ENCODE measurements at regions not wholly inside any gene's neighbourhood (a gene's known extent, or its start where the extent isn't known, plus 50 kb on each side); places are given as distances from the start of the nearest gene placed in this dataset.

GRCh38 chr10:120086066-120086465 lies 193.5 kb downstream of the SEC23IP start:
- Histone ChIP-seq H4K20me1 (ENCODE audit: insufficient read depth) (no peaks in the 10 kb centered on the region), H3K27me3 (ENCODE audit: insufficient read depth) (no peaks in the 10 kb centered on the region), H3K36me3 (replicated peaks in 1 of 2; ENCODE audit: control insufficient read depth in 1 of 2, insufficient read depth in 2 of 2, low read length in 1 of 2) (no peaks in the 10 kb centered on the region), H2AFZ (ENCODE audit: low read depth) (no peak overlapping the region), H3K9ac (no peak overlapping the region), H3K27ac (ENCODE audit: low read depth in 2 of 2, low read length in 1 of 2) (no peak overlapping the region), H3K9me3 (no peaks in the 10 kb centered on the region), H3K9me2 (no peaks in the 10 kb centered on the region), H3K4me1 (ENCODE audit: control insufficient read depth in 1 of 2, insufficient read depth in 2 of 2, low read depth in 1 of 2, low read length in 1 of 2) (no peaks in the 10 kb centered on the region; a peak in 1 of 4 replicates), H3K4me3 (ENCODE audit: low read depth in 2 of 2, low read length in 1 of 2) (no peak overlapping the region), H3K4me2 (no peak overlapping the region), H3K79me2 (ENCODE audit: insufficient read depth) (no peaks in the 10 kb centered on the region), H3F3A (replicated peaks; ENCODE audit: insufficient read depth) (no peaks in the 10 kb centered on the region)
- no peak for DNase-seq
- 58% methylated on average over 6 of the region's 6 CpGs for WGBS (ENCODE audit: low lambda C conversion rate)
- ChIA-PET CTCF (no interaction called here), POLR2A (no interaction called here)
- no peak for TF ChIP-seq POLR2AphosphoS5 (IDR thresholded peaks at IDR 0.05; ENCODE audit: low read depth, low read length)
- TF ChIP-seq EP300 (IDR thresholded peaks at IDR 0.05; ENCODE audit: borderline replicate concordance in 1 of 2, low read depth in 1 of 2, low read length in 1 of 2): no peak
- TF ChIP-seq IRF3 (IDR thresholded peaks at IDR 0.05; ENCODE audit: low read depth, low read length): no peak
- no peak for TF ChIP-seq TEAD4 (IDR thresholded peaks at IDR 0.05; ENCODE audit: borderline replicate concordance, insufficient read depth)
- no peak for TF ChIP-seq SMC3 (IDR thresholded peaks at IDR 0.05; ENCODE audit: low read depth, low read length)
- TF ChIP-seq RAD21 (IDR thresholded peaks at IDR 0.05; ENCODE audit: low read length): no peak
- TF ChIP-seq CHD2 (IDR thresholded peaks at IDR 0.05; ENCODE audit: low read length, partially characterized antibody): no peak
- no peak for TF ChIP-seq TCF12 (IDR thresholded peaks at IDR 0.05)
- TF ChIP-seq JUND (IDR thresholded peaks at IDR 0.05): no peak
- TF ChIP-seq FOXJ3 (CRISPR knock-in tag; IDR thresholded peaks at IDR 0.05): no peak
- TF ChIP-seq TAF1 (IDR thresholded peaks at IDR 0.05; ENCODE audit: borderline replicate concordance, low read depth, low read length): no peak
- no peak for TF ChIP-seq ELF1 (IDR thresholded peaks at IDR 0.05)
- TF ChIP-seq RFX5 (IDR thresholded peaks at IDR 0.05; ENCODE audit: low read length): no peak

GRCh38 chr10:120087109-120087508 lies 194.6 kb downstream of the SEC23IP start:
- H3K36me3 ChIP-seq (replicated peaks in 1 of 2; ENCODE audit: control insufficient read depth in 1 of 2, insufficient read depth in 2 of 2, low read length in 1 of 2): no peaks in the 10 kb centered on the region
- H3K9me3 ChIP-seq: no peaks in the 10 kb centered on the region
- CTCF ChIA-PET: interaction anchor here (0.6 to 1.1 kb wide), 2 partner anchors 8 to 135 kb away, joined by 3 read pairs; no protein-coding TSS in a partner anchor
- no peaks in the 10 kb centered on the region for H3F3A ChIP-seq (replicated peaks; ENCODE audit: insufficient read depth)
- TF ChIP-seq GABPA (IDR thresholded peaks at IDR 0.05; ENCODE audit: low read depth): no peak
- no peak for TF ChIP-seq ELF1 (IDR thresholded peaks at IDR 0.05)
- no peak for TF ChIP-seq SIN3A (IDR thresholded peaks at IDR 0.05; ENCODE audit: borderline replicate concordance, low read depth, low read length)
- TF ChIP-seq TEAD4 (IDR thresholded peaks at IDR 0.05; ENCODE audit: borderline replicate concordance, insufficient read depth): no peak
- TF ChIP-seq IRF3 (IDR thresholded peaks at IDR 0.05; ENCODE audit: low read depth, low read length): no peak
- no peak for TF ChIP-seq FOXJ3 (CRISPR knock-in tag; IDR thresholded peaks at IDR 0.05)
- TF ChIP-seq MAX (IDR thresholded peaks at IDR 0.05; ENCODE audit: low read depth): no peak
- no peak for TF ChIP-seq TCF12 (IDR thresholded peaks at IDR 0.05)
- no peak for TF ChIP-seq RXRA (IDR thresholded peaks at IDR 0.05; ENCODE audit: borderline replicate concordance, low read depth)
- TF ChIP-seq RCOR1 (IDR thresholded peaks at IDR 0.05; ENCODE audit: low read length): no peak
- TF ChIP-seq FOXM1 (IDR thresholded peaks at IDR 0.05; ENCODE audit: low read depth): no peak
- TF ChIP-seq SMC3 (IDR thresholded peaks at IDR 0.05; ENCODE audit: low read depth, low read length): no peak
- no peak for TF ChIP-seq TAF1 (IDR thresholded peaks at IDR 0.05; ENCODE audit: borderline replicate concordance, low read depth, low read length)
- no peak for TF ChIP-seq MEF2A (IDR thresholded peaks at IDR 0.05; ENCODE audit: borderline replicate concordance, low read depth)
- no peaks in the 10 kb centered on the region for H4K20me1 ChIP-seq (ENCODE audit: insufficient read depth)
- no peak overlapping the region for H3K27ac ChIP-seq (ENCODE audit: low read depth in 2 of 2, low read length in 1 of 2)
- H2AFZ ChIP-seq (ENCODE audit: low read depth): no peak overlapping the region
- POLR2A ChIA-PET: interaction anchor here (0.5 kb wide), 1 partner anchor 35 kb away, joined by 4 read pairs; no protein-coding TSS in a partner anchor
- H3K4me2 ChIP-seq: no peak overlapping the region
- H3K4me1 ChIP-seq (ENCODE audit: control insufficient read depth in 1 of 2, insufficient read depth in 2 of 2, low read depth in 1 of 2, low read length in 1 of 2): no peaks in the 10 kb centered on the region; a peak in 1 of 4 replicates
- H3K4me3 ChIP-seq (ENCODE audit: low read depth in 2 of 2, low read length in 1 of 2): no peak overlapping the region
- no peak overlapping the region for H3K9ac ChIP-seq
- no peaks in the 10 kb centered on the region for H3K9me2 ChIP-seq
- 55% methylated on average over 3 of the region's 3 CpGs for WGBS (ENCODE audit: low lambda C conversion rate)
- H3K27me3 ChIP-seq (ENCODE audit: insufficient read depth): no peaks in the 10 kb centered on the region
- no peaks in the 10 kb centered on the region for H3K79me2 ChIP-seq (ENCODE audit: insufficient read depth)
- DNase-seq: no peak
